HS-27A (cell line): ENCODE measurements at regions not wholly inside any gene's neighbourhood (a gene's known extent, or its start where the extent isn't known, plus 50 kb on each side); places are given as distances from the start of the nearest gene placed in this dataset.
"Not testable (repeated sequence)": the region's sequence is repeated elsewhere in the genome, so short reads cannot be mapped to it uniquely, and the experiment has no call there.

Experiments used
- DNase-seq: peaks from one replicate; pipeline ENCODE4 v3.0.0-alpha.2; 2012; ENCODE audit warnings: low read depth, missing footprints

- no peak for DNase-seq
These were observed 97.3 kb upstream of the DPT start for GRCh38 chr1:168826269-168826668.

- no peak for DNase-seq
These were observed 98.6 kb upstream of the DPT start for GRCh38 chr1:168827557-168827956.

GRCh38 chr1:168829876-168830275 lies 100.9 kb upstream of the DPT start:
- DNase-seq = no peak

GRCh38 chr1:168830562-168830961 lies 101.6 kb upstream of the DPT start:
- no peak for DNase-seq

GRCh38 chr1:168832661-168833060 lies 103.7 kb upstream of the DPT start:
- DNase-seq = no peak

- no peak for DNase-seq
These were observed 104.4 kb upstream of the DPT start for GRCh38 chr1:168833362-168833761.

- no peak for DNase-seq
These were observed 104.8 kb upstream of the DPT start for GRCh38 chr1:168833801-168834224.

GRCh38 chr1:168834225-168834872 lies 105.3 kb upstream of the DPT start:
- no peak for DNase-seq

- DNase-seq = no peak
These were observed 106.2 kb upstream of the DPT start for GRCh38 chr1:168835176-168835575.

GRCh38 chr1:168835791-168836190 lies 106.8 kb upstream of the DPT start:
- no peak for DNase-seq

- DNase-seq = no peak
These were observed 107.5 kb upstream of the DPT start for GRCh38 chr1:168836469-168836868.

- not testable (repeated sequence) for DNase-seq
These were observed 108.2 kb upstream of the DPT start for GRCh38 chr1:168837230-168837629.

- DNase-seq = no peak
These were observed 113.3 kb upstream of the DPT start for GRCh38 chr1:168842306-168842705.

GRCh38 chr1:168842916-168843315 lies 113.9 kb upstream of the DPT start:
- no peak for DNase-seq

- DNase-seq = no peak
These were observed 114.4 kb upstream of the DPT start for GRCh38 chr1:168843401-168843800.

- no peak for DNase-seq
These were observed 114.9 kb upstream of the DPT start for GRCh38 chr1:168843950-168844349.

- no peak for DNase-seq
These were observed 116.1 kb upstream of the DPT start for GRCh38 chr1:168845140-168845539.

GRCh38 chr1:168848051-168848450 lies 119.0 kb upstream of the DPT start:
- no peak for DNase-seq

GRCh38 chr1:168861421-168862004 lies 132.5 kb upstream of the DPT start:
- DNase-seq = no peak

GRCh38 chr1:168863772-168864171 lies 134.8 kb upstream of the DPT start:
- DNase-seq = no peak

GRCh38 chr1:168864266-168864665 lies 135.3 kb upstream of the DPT start:
- no peak for DNase-seq

GRCh38 chr1:168865850-168866620 lies 137.0 kb upstream of the DPT start:
- no peak for DNase-seq

- DNase-seq = no peak
These were observed 139.1 kb upstream of the DPT start for GRCh38 chr1:168867941-168868634.
